ENCODE measurements at regions not wholly inside any gene's neighbourhood (a gene's known extent, or its start where the extent isn't known, plus 50 kb on each side); places are given as distances from the start of the nearest gene placed in this dataset.

- TF ChIP-seq TAF1 (IDR thresholded peaks at IDR 0.05; ENCODE audit: low read depth) (no peak), MXI1 (conservative IDR thresholded peaks at IDR 0.05; ENCODE audit: poor library complexity, severe bottlenecking) (no peak), SMC3 (conservative IDR thresholded peaks at IDR 0.05; ENCODE audit: poor library complexity) (no peak)
- H3K9ac ChIP-seq (ENCODE audit: low read length), result no peak overlapping the region
- no peaks in the 10 kb centered on the region for H3K9me3 ChIP-seq (ENCODE audit: low read length)
- H3K9me2 ChIP-seq (ENCODE audit: insufficient read depth, low read length), result no peaks in the 10 kb centered on the region
- H2AFZ ChIP-seq (ENCODE audit: low read depth, low read length), result no peak overlapping the region
- H3K4me3 ChIP-seq (ENCODE audit: low read length), result no peak overlapping the region
- H3K27me3 ChIP-seq (ENCODE audit: insufficient read depth, low read depth, low read length), result no peaks in the 10 kb centered on the region
- no peaks in the 10 kb centered on the region for H3K36me3 ChIP-seq (ENCODE audit: insufficient read depth, low read length)
- no peak overlapping the region for H3K27ac ChIP-seq (ENCODE audit: low read length)
- H4K20me1 ChIP-seq (ENCODE audit: insufficient read depth), result no peaks in the 10 kb centered on the region
- H3K79me2 ChIP-seq (replicated peaks; ENCODE audit: insufficient read depth, low read length), result no peaks in the 10 kb centered on the region
- no peak overlapping the region for H3K4me2 ChIP-seq (ENCODE audit: low read length)
- H3F3A ChIP-seq (ENCODE audit: insufficient read depth, low read length, poor library complexity, severe bottlenecking), result no peaks in the 10 kb centered on the region
Observed at GRCh38 chr7:10429031-10429430, 544.6 kb upstream of the PHF14 start.

- Histone ChIP-seq H3K9me3 (ENCODE audit: low read length) (no peaks in the 10 kb centered on the region), H3K27ac (ENCODE audit: low read length) (no peak overlapping the region), H3K4me3 (ENCODE audit: low read length) (no peak overlapping the region), H3K27me3 (ENCODE audit: insufficient read depth, low read depth, low read length) (no peaks in the 10 kb centered on the region), H4K20me1 (ENCODE audit: insufficient read depth) (no peaks in the 10 kb centered on the region), H3K79me2 (replicated peaks; ENCODE audit: insufficient read depth, low read length) (no peaks in the 10 kb centered on the region), H2AFZ (ENCODE audit: low read depth, low read length) (no peak overlapping the region), H3F3A (ENCODE audit: insufficient read depth, low read length, poor library complexity, severe bottlenecking) (no peaks in the 10 kb centered on the region), H3K4me2 (ENCODE audit: low read length) (no peak overlapping the region), H3K36me3 (ENCODE audit: insufficient read depth, low read length) (no peaks in the 10 kb centered on the region), H3K9me2 (ENCODE audit: insufficient read depth, low read length) (no peaks in the 10 kb centered on the region), H3K9ac (ENCODE audit: low read length) (no peak overlapping the region)
- no peak for TF ChIP-seq RAD21 (conservative IDR thresholded peaks at IDR 0.05)
- no peak for TF ChIP-seq SMC3 (conservative IDR thresholded peaks at IDR 0.05; ENCODE audit: poor library complexity)
- no peak for TF ChIP-seq POLR2AphosphoS5 (IDR thresholded peaks at IDR 0.05)
- no peak for TF ChIP-seq REST (IDR thresholded peaks at IDR 0.05; ENCODE audit: borderline replicate concordance)
- no peak for TF ChIP-seq CTCF (IDR thresholded peaks at IDR 0.05; ENCODE audit: poor library complexity, severe bottlenecking)
- no peak for TF ChIP-seq MXI1 (conservative IDR thresholded peaks at IDR 0.05; ENCODE audit: poor library complexity, severe bottlenecking)
- no peak for TF ChIP-seq EP300 (conservative IDR thresholded peaks at IDR 0.05; ENCODE audit: poor library complexity, severe bottlenecking)
- no peak for TF ChIP-seq TAF1 (IDR thresholded peaks at IDR 0.05; ENCODE audit: low read depth)
- no peak for TF ChIP-seq EZH2 (IDR thresholded peaks at IDR 0.05; ENCODE audit: borderline replicate concordance, insufficient read depth, low read length, poor library complexity, severe bottlenecking)
Observed at GRCh38 chr7:10429511-10429910, 544.2 kb upstream of the PHF14 start.

- Histone ChIP-seq H3F3A (ENCODE audit: insufficient read depth, low read length, poor library complexity, severe bottlenecking) (no peaks in the 10 kb centered on the region), H3K9ac (ENCODE audit: low read length) (no peak overlapping the region), H3K27ac (ENCODE audit: low read length) (no peak overlapping the region), H4K20me1 (ENCODE audit: insufficient read depth) (no peaks in the 10 kb centered on the region), H3K36me3 (ENCODE audit: insufficient read depth, low read length) (no peaks in the 10 kb centered on the region), H2AFZ (ENCODE audit: low read depth, low read length) (no peak overlapping the region), H3K27me3 (ENCODE audit: insufficient read depth, low read depth, low read length) (no peaks in the 10 kb centered on the region), H3K4me3 (ENCODE audit: low read length) (no peak overlapping the region), H3K4me2 (ENCODE audit: low read length) (no peak overlapping the region), H3K9me3 (ENCODE audit: low read length) (no peaks in the 10 kb centered on the region), H3K9me2 (ENCODE audit: insufficient read depth, low read length) (no peaks in the 10 kb centered on the region), H3K79me2 (replicated peaks; ENCODE audit: insufficient read depth, low read length) (no peaks in the 10 kb centered on the region)
- TF ChIP-seq RAD21 (conservative IDR thresholded peaks at IDR 0.05) (no peak), TAF1 (IDR thresholded peaks at IDR 0.05; ENCODE audit: low read depth) (no peak), EP300 (conservative IDR thresholded peaks at IDR 0.05; ENCODE audit: poor library complexity, severe bottlenecking) (no peak), POLR2AphosphoS5 (IDR thresholded peaks at IDR 0.05) (no peak), MXI1 (conservative IDR thresholded peaks at IDR 0.05; ENCODE audit: poor library complexity, severe bottlenecking) (no peak), CTCF (IDR thresholded peaks at IDR 0.05; ENCODE audit: poor library complexity, severe bottlenecking) (no peak), REST (IDR thresholded peaks at IDR 0.05; ENCODE audit: borderline replicate concordance) (no peak), EZH2 (IDR thresholded peaks at IDR 0.05; ENCODE audit: borderline replicate concordance, insufficient read depth, low read length, poor library complexity, severe bottlenecking) (no peak), SMC3 (conservative IDR thresholded peaks at IDR 0.05; ENCODE audit: poor library complexity) (no peak)
Observed at GRCh38 chr7:10436302-10436701, 537.4 kb upstream of the PHF14 start.

Data from neural cell (in vitro differentiated cells).